Heart right ventricle (tissue), 16 donors: ENCODE measurements at regions not wholly inside any gene's neighbourhood (a gene's known extent, or its start where the extent isn't known, plus 50 kb on each side); places are given as distances from the start of the nearest gene placed in this dataset.

Experiments used
- ATAC-seq, 8 donors: fragments of 200-7000 bp; cut with Tn5 transposase; one replicate each; pipeline ENCODE4 v1.9.1; 2020; ENCODE audit warnings: mild to moderate bottlenecking in 8 of 8, moderate library complexity in 8 of 8, moderate number of reproducible peaks in 1 of 8
- DNase-seq, 2 donors: peaks; one replicate each; pipeline ENCODE4 v3.0.0-alpha.2; 2020
- H3K27ac ChIP-seq, 10 donors: fragments of 200-600 bp; sonication (generic) in 2 of 10; one replicate each; pipeline versions ENCODE4 v1.5.0 to v1.8.0; 2020 to 2022; ENCODE audit warnings: mild to moderate bottlenecking in 3 of 10
- H3K27me3 ChIP-seq, 7 donors: fragments of 200-600 bp; one replicate each; pipeline ENCODE4 v1.8.0; 2021 to 2022; ENCODE audit warnings: mild to moderate bottlenecking in 2 of 7
- H3K36me3 ChIP-seq, 9 donors: fragments of 200-600 bp; sonication (generic) in 1 of 9; one replicate each; pipeline versions ENCODE4 v1.5.0 to v1.8.0; 2020 to 2022; ENCODE audit warnings: mild to moderate bottlenecking in 2 of 9
- H3K4me1 ChIP-seq, 9 donors: fragments of 200-600 bp; sonication (generic) in 1 of 9; one replicate each; pipeline versions ENCODE4 v1.5.0 to v1.8.0; 2020 to 2022; ENCODE audit warnings: mild to moderate bottlenecking in 4 of 9
- H3K4me3 ChIP-seq, 10 donors: fragments of 200-600 bp; sonication (generic) in 2 of 10; one replicate each; pipeline versions ENCODE4 v1.5.0 to v1.8.0; 2020 to 2022; ENCODE audit warnings: mild to moderate bottlenecking in 7 of 10, moderate library complexity in 2 of 10
- H3K9me3 ChIP-seq, 11 donors: fragments of 200-600 bp in 10 of 11; sonication (generic) in 2 of 11; one replicate each; pipeline versions ENCODE4 v1.5.0 to v1.8.0; 2013 to 2022; ENCODE audit warnings: mild to moderate bottlenecking in 2 of 11, control low read depth in 1 of 11, moderate library complexity in 1 of 11
- CTCF ChIP-seq, 9 donors: fragments of 200-600 bp; sonication (generic) in 2 of 9; IDR thresholded peaks; one replicate each; pipeline versions ENCODE4 v1.5.0 to v1.8.0; 2021 to 2022; ENCODE audit warnings: antibody characterized with exemption in 9 of 9, mild to moderate bottlenecking in 5 of 9, moderate library complexity in 1 of 9
- WGBS, 2 donors: extraction: QIAGEN DNeasy Blood & Tissue Kit; methylation state at CpG; one replicate each; pipeline ENCODE4 v1.1.7; 2013; ENCODE audit warnings: inconsistent platforms in 1 of 2; 5-methylcytosine and 5-hydroxymethylcytosine counted together
- intact Hi-C, 10 donors: fragments of 100-400 bp; cut with DNase I; formaldehyde crosslinking; loops; one replicate each; pipeline versions ENCODE4 v1.11.1 to v1.14.2; 2022
- donor health status: Arrhythmogenic right ventricular cardiomyopathy.
- donor health status: ischemic (EF 13 %, LVEDD 7.1; RV severe dilation, severe dysfunction).
- donor health status: healthy with polysubstance abuse.
- donor health status: DM: no; HTN: yes; CAD: no.
- donor health status: DM: no; HTN: no; CAD: no.
- donor health status: ischemic (EF 25% LVEDD 6.9; RV normal size, moderate dysfunction).
- donor health status: ischemic (EF 25% LVEDD 5.7; RV mildly dilated, moderate dysfunction).
- donor health status: healthy.
- donor health status: DM: yes; HTN: yes; CAD: no.
- donor health status: Ischemic cardiomyopathy.
- donor health status: ischemic (EF 35%, LVEDD 5.7; RV mildly dilated, moderate dysfunction).
- donor health status: nonischemic (EF 11% LVEDD 7.7; RV severe dilation, severe dysfunction).
- donor health status: DM: yes; HTN: yes; CAD: no.
- donor health status: PGD.
- donor health status: ischemic (EF 29% LVEDD 5.4; RV normal size, mild dysfunction).
- donor health status: nonischemic (EF 23%, LVEDD 6.1; RV moderate dilation, normal function).

GRCh38 chr17:33982909-33983308 lies 272.2 kb upstream of the CCL2 start:
- Histone ChIP-seq H3K27me3 (no peaks in the 10 kb centered on the region), H3K4me1 (peaks cover 0 to 28% (median 6%) of the 10 kb centered on the region in 9 donors), H3K27ac (peak overlapping the region in 1 of 10 donors; percentile 50), H3K9me3 (no peaks in the 10 kb centered on the region), H3K36me3 (no peaks in the 10 kb centered on the region), H3K4me3 (no peak overlapping the region)
- intact Hi-C loops: no loop called here
- DNase-seq: no peak
- TF ChIP-seq CTCF (IDR thresholded peaks at IDR 0.05): no peak
- ATAC-seq: no peak

GRCh38 chr17:33983824-33984574 lies 271.1 kb upstream of the CCL2 start:
- no peaks in the 10 kb centered on the region for H3K27me3 ChIP-seq
- H3K9me3 ChIP-seq: no peaks in the 10 kb centered on the region
- no peaks in the 10 kb centered on the region for H3K36me3 ChIP-seq
- H3K4me1 ChIP-seq: peaks cover 0 to 28% (median 6%) of the 10 kb centered on the region in 9 donors
- DNase-seq (no peak), ATAC-seq (peak; percentile 43 to 97 (median 88))
- H3K27ac ChIP-seq: peak overlapping the region in 7 of 10 donors; percentile 7 to 69 (median 50)
- WGBS, 2 donors: 40 to 46% methylated on average over 6 of the region's 6 CpGs
- intact Hi-C loops: no loop called here
- no peak for TF ChIP-seq CTCF (IDR thresholded peaks at IDR 0.05)
- H3K4me3 ChIP-seq: no peak overlapping the region

DNA sequence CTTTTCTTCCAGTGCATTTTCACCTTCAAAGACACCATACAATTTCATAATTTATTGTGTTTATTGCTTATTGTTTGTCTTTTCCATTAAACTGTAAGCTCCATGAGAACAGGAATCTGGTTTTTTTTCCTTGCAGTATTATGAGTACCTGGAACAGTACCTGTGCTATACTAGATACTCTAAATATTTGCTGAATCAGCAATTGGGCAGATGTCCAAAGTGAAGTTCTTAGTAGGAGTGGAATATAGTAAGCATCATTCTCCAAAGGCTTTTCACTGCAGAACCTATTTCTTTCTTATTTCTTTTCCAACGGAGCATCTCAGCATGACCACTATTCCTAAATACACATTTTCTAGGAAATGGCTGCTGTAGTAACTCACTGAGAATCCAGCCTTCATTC lies 269.0 kb upstream of the CCL2 start:
- ATAC-seq (no peak), DNase-seq (no peak)
- TF ChIP-seq CTCF (IDR thresholded peaks at IDR 0.05): no peak
- 0% methylated on average over 1 of the region's 1 CpG for WGBS, 2 donors
- intact Hi-C loops: no loop called here
- H3K4me3 ChIP-seq: no peak overlapping the region
- no peaks in the 10 kb centered on the region for H3K9me3 ChIP-seq
- H3K4me1 ChIP-seq: peaks cover 0 to 23% (median 6%) of the 10 kb centered on the region in 9 donors
- H3K27ac ChIP-seq: no peak overlapping the region
- no peaks in the 10 kb centered on the region for H3K36me3 ChIP-seq
- H3K27me3 ChIP-seq: no peaks in the 10 kb centered on the region

DNA sequence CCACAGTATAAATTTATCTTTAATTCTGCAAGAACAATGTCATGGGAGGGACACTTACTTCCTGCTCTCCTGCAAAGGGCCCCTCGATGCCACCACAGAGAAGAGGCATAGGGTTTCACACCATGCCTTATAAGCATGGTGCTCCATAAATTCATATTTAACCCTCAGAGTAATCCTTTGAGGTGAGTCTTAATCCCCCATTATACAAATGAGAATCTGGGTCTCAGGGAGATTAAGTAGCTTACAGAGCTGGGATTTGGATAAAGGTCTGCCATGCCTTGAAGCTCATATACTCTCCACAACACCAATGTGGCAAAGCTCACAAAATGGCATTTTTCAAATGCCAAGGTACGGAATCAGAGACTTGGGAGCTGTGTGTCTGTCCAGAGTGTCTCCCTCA lies 268.5 kb upstream of the CCL2 start:
- no peak for TF ChIP-seq CTCF (IDR thresholded peaks at IDR 0.05)
- 77 to 78% methylated on average over 2 of the region's 2 CpGs for WGBS, 2 donors
- Histone ChIP-seq H3K4me1 (peaks cover 0 to 21% (median 6%) of the 10 kb centered on the region in 9 donors), H3K9me3 (no peaks in the 10 kb centered on the region), H3K27ac (no peak overlapping the region), H3K4me3 (no peak overlapping the region), H3K36me3 (no peaks in the 10 kb centered on the region), H3K27me3 (peaks cover 0 to 4% (median 0%) of the 10 kb centered on the region in 7 donors)
- intact Hi-C loops: no loop called here
- DNase-seq (no peak), ATAC-seq (no peak)
